ENCODE measurements at regions not wholly inside any gene's neighbourhood (a gene's known extent, or its start where the extent isn't known, plus 50 kb on each side); places are given as distances from the start of the nearest gene placed in this dataset.

DNA sequence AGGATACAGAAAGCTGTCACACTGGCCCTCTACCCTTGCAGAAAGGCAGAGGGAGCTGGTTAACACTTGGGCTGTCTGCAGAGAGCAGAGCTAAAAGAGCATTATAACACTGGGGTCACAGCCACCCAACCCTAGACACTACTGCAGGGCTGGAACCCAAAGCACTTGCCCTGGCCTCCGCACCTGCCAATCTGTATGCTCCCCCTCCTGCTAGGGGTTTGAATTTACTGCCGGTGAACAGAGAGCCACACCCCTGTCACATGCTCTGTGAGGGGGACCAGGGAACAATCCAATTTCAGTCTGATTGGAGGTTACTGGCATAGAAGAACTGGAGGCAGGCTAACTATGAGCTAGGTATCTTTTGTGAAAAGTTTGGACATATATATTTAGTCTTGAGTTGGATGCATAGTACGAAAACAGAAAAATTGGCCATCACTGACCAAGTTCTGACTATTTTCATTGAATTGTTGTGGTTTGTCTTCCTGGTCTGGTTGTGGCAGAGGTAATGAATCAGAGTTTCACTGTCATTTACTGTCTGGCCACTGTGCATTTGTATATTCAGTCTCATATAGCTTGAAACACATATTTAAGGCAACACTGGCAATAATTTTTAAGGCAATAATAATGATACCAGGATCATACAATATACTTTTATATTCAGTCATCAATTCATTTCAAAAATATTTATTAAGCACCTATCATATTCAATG is 504.3 kb upstream of the ATXN8OS start:
- no peaks in the 10 kb centered on the region for H3K4me1 Mint-ChIP-seq
- H3K36me3 Mint-ChIP-seq (ENCODE audit: insufficient read depth) = no peaks in the 10 kb centered on the region
- H3K27me3 Mint-ChIP-seq = no peaks in the 10 kb centered on the region
- no peak for DNase-seq (ENCODE audit: low spot score in 2 of 2)
- no peak for ATAC-seq (replicated peaks; ENCODE audit: extremely low read depth, poor library complexity, severe bottlenecking)
- H3K9me3 Mint-ChIP-seq = peaks cover 22% of the 10 kb centered on the region
- no peak overlapping the region for H3K27ac Mint-ChIP-seq (ENCODE audit: low read depth)
- no peak overlapping the region for H3K4me3 Mint-ChIP-seq

- Mint-ChIP-seq H3K36me3 (ENCODE audit: insufficient read depth) (no peaks in the 10 kb centered on the region), H3K9me3 (peaks cover 22% of the 10 kb centered on the region), H3K4me1 (no peaks in the 10 kb centered on the region), H3K4me3 (no peak overlapping the region), H3K27me3 (no peaks in the 10 kb centered on the region), H3K27ac (ENCODE audit: low read depth) (no peak overlapping the region)
- ATAC-seq (replicated peaks; ENCODE audit: extremely low read depth, poor library complexity, severe bottlenecking) = no peak
- DNase-seq (ENCODE audit: low spot score in 2 of 2) = no peak
These were observed 506.0 kb upstream of the ATXN8OS start for GRCh38 chr13:69601661-69602060.

GRCh38 chr13:69600811-69601210 is 506.8 kb upstream of the ATXN8OS start:
- no peak overlapping the region for H3K4me3 Mint-ChIP-seq
- H3K27ac Mint-ChIP-seq (ENCODE audit: low read depth) = no peak overlapping the region
- no peak for ATAC-seq (replicated peaks; ENCODE audit: extremely low read depth, poor library complexity, severe bottlenecking)
- DNase-seq (ENCODE audit: low spot score in 2 of 2) = no peak
- no peaks in the 10 kb centered on the region for H3K4me1 Mint-ChIP-seq
- no peaks in the 10 kb centered on the region for H3K27me3 Mint-ChIP-seq
- no peaks in the 10 kb centered on the region for H3K36me3 Mint-ChIP-seq (ENCODE audit: insufficient read depth)
- peaks cover 22% of the 10 kb centered on the region for H3K9me3 Mint-ChIP-seq

- Mint-ChIP-seq H3K4me1 (no peaks in the 10 kb centered on the region), H3K27me3 (no peaks in the 10 kb centered on the region), H3K9me3 (peaks cover 16% of the 10 kb centered on the region), H3K36me3 (ENCODE audit: insufficient read depth) (no peaks in the 10 kb centered on the region), H3K4me3 (no peak overlapping the region), H3K27ac (ENCODE audit: low read depth) (no peak overlapping the region)
- no peak for DNase-seq (ENCODE audit: low spot score in 2 of 2)
- ATAC-seq (replicated peaks; ENCODE audit: extremely low read depth, poor library complexity, severe bottlenecking) = no peak
These were observed 510.5 kb upstream of the ATXN8OS start for GRCh38 chr13:69597088-69597487.

DNA sequence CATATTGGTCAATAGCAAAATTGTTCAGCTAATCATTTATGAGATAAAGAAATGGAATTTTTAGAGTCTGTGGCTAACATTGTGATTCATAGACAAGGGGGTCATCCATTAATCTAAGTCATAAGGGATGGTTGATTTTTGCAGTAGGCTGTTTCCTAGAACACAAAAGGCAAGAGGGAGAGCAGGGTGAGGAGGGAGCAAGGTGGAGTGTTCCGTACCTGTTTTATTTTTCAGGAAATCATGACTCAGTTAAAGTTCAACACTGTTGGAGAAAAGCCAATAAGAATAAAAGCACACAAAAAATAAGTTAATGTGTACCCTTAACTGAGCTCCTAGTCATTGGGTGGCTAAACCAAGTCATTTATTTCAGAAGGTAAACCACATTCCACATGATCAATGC is 512.4 kb upstream of the ATXN8OS start:
- DNase-seq (ENCODE audit: low spot score in 2 of 2) (no peak), ATAC-seq (replicated peaks; ENCODE audit: extremely low read depth, poor library complexity, severe bottlenecking) (no peak)
- H3K27me3 Mint-ChIP-seq = no peaks in the 10 kb centered on the region
- H3K4me3 Mint-ChIP-seq = no peak overlapping the region
- no peak overlapping the region for H3K27ac Mint-ChIP-seq (ENCODE audit: low read depth)
- H3K9me3 Mint-ChIP-seq = peaks cover 16% of the 10 kb centered on the region
- H3K4me1 Mint-ChIP-seq = no peaks in the 10 kb centered on the region
- H3K36me3 Mint-ChIP-seq (ENCODE audit: insufficient read depth) = no peaks in the 10 kb centered on the region

DNA sequence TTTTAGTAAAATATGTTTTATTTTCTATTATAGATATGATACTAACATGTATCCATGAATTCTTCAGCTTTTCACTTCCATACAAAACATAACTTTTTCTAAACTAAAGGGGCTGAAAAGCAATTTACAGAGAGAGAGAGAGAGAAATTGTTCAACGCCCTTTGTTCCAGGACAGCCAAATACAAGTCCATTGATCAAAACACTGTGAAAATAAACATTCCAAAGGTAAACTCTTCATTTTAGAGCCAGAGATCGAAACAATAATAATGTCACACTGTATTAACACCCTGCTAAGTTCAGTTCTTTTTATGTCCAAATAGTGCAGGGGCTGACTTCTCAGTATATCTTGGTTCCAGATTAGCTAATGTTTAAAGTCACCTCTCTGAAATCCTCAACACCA is 516.2 kb upstream of the ATXN8OS start:
- H3K27ac Mint-ChIP-seq (ENCODE audit: low read depth) = no peak overlapping the region
- no peak overlapping the region for H3K4me3 Mint-ChIP-seq
- H3K9me3 Mint-ChIP-seq = peaks cover 17% of the 10 kb centered on the region
- ATAC-seq (replicated peaks; ENCODE audit: extremely low read depth, poor library complexity, severe bottlenecking) (no peak), DNase-seq (ENCODE audit: low spot score in 2 of 2) (no peak)
- no peaks in the 10 kb centered on the region for H3K36me3 Mint-ChIP-seq (ENCODE audit: insufficient read depth)
- no peaks in the 10 kb centered on the region for H3K4me1 Mint-ChIP-seq
- H3K27me3 Mint-ChIP-seq = no peaks in the 10 kb centered on the region

DNA sequence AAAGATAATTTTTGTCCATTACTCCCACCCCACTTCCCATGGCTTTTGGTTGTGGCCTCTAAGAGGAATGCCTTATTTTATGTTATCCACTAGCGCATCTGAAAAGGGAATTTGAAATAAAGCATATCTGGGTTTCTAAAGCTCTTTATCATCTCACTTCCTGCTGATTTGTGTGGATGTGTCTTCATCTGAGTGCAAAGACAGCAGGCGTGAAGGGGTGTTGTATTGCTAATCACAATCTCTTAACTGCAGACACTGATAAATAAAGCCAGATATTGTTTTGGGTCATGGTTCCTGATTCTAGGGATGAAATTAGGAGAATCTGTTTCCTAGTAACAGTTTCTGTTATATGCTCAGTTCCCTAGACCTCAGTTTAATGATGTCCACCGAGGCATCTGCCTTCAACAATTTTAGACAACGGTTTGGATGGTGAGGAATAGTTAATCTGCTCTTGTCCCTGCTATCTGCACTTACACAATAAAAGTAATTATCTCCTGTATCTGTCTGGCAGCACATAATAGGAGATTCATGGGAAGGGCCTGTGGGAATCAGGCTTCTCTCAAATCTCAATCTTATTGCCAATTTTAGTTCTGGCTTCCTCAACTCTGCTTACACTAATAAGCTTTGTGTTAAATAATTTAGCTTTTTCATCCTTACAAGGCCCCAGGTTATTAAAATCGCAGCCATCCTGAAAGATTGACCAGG is 517.9 kb upstream of the ATXN8OS start:
- no peak for DNase-seq (ENCODE audit: low spot score in 2 of 2)
- Mint-ChIP-seq H3K36me3 (ENCODE audit: insufficient read depth) (no peaks in the 10 kb centered on the region), H3K9me3 (peaks cover 17% of the 10 kb centered on the region), H3K27ac (ENCODE audit: low read depth) (no peak overlapping the region), H3K4me3 (no peak overlapping the region), H3K4me1 (no peaks in the 10 kb centered on the region), H3K27me3 (no peaks in the 10 kb centered on the region)
- ATAC-seq (replicated peaks; ENCODE audit: extremely low read depth, poor library complexity, severe bottlenecking) = no peak

- no peaks in the 10 kb centered on the region for H3K36me3 Mint-ChIP-seq (ENCODE audit: insufficient read depth)
- peaks cover 11% of the 10 kb centered on the region for H3K9me3 Mint-ChIP-seq
- DNase-seq (ENCODE audit: low spot score in 2 of 2) = no peak
- H3K27ac Mint-ChIP-seq (ENCODE audit: low read depth) = no peak overlapping the region
- no peaks in the 10 kb centered on the region for H3K4me1 Mint-ChIP-seq
- ATAC-seq (replicated peaks; ENCODE audit: extremely low read depth, poor library complexity, severe bottlenecking) = no peak
- H3K4me3 Mint-ChIP-seq = no peak overlapping the region
- H3K27me3 Mint-ChIP-seq = no peaks in the 10 kb centered on the region
These were observed 522.0 kb upstream of the ATXN8OS start for GRCh38 chr13:69585656-69586055.

DNA sequence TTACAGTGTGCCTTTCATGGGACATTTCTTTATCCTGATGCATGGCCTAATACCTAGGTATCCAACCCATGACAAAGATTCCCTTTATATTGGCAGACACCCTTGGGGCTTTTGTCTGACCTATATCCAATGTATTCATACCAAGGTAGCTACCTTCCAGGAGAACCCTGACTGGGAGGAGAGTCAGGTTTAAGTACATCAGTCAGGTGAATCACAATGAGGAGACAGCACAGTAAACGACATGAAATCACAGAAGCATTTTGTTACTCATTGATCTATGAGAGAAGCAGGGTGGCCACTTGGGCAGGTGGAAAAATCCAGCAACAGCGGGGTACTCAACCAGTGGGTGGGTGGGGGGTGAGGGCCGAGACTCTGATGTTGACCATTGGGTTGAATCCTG is 527.4 kb upstream of the ATXN8OS start:
- Mint-ChIP-seq H3K9me3 (peaks cover 14% of the 10 kb centered on the region), H3K36me3 (ENCODE audit: insufficient read depth) (no peaks in the 10 kb centered on the region), H3K4me1 (no peaks in the 10 kb centered on the region), H3K4me3 (no peak overlapping the region), H3K27me3 (no peaks in the 10 kb centered on the region), H3K27ac (ENCODE audit: low read depth) (no peak overlapping the region)
- no peak for DNase-seq (ENCODE audit: low spot score in 2 of 2)
- no peak for ATAC-seq (replicated peaks; ENCODE audit: extremely low read depth, poor library complexity, severe bottlenecking)

DNA sequence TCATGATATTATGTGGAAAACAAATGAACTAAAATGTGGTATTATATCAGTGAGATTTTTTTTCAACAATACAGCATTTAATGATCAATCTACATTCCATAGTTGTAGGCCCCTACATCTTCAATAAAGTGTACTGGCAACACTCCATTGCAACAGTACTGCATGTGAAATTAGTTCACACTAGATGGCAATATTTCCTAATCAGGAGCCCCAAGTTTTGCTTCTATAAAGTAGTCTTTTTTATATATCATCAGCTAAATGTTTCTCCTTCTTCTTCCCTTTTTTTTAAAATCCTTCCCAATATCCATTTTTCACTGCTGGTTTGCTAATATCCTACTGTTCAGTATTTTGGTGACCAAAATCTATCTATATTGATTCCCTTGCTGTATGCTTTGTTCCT is 528.3 kb upstream of the ATXN8OS start:
- Mint-ChIP-seq H3K9me3 (peaks cover 20% of the 10 kb centered on the region), H3K27ac (ENCODE audit: low read depth) (no peak overlapping the region), H3K4me3 (no peak overlapping the region), H3K27me3 (no peaks in the 10 kb centered on the region), H3K36me3 (ENCODE audit: insufficient read depth) (no peaks in the 10 kb centered on the region), H3K4me1 (no peaks in the 10 kb centered on the region)
- ATAC-seq (replicated peaks; ENCODE audit: extremely low read depth, poor library complexity, severe bottlenecking) (no peak), DNase-seq (ENCODE audit: low spot score in 2 of 2) (no peak)

DNA sequence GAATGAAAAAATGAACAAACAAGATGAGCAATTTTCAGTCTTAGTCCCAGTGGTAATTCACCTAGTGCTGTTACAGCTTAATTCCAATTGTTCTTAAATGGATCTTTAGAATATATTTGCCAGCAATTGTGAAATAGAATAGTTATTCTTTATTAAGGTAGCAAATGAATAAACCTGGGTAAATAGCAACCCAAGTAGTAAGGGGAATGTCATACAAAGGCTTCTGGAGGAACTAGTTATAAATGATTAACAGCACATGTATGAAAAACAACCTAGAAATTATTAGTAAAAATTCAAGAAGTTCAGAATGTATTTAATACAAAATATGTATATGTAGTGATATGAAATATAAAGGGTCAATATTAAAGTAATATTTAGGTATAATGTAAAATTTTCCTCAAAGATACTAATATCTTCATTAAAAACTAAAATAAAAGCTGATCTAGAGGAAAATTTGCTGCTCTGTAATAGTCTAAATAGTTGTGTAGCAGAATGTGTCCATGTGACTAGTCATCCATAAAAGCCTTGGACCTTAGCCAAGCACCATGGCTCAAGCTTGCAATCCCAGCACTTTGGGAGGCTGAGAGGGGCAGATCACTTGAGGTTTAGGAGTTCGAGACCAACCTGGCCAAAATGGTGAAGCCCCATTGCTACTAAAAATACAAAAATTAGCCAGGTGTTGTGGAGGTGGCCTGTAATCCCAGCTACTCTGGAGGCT is 535.9 kb upstream of the ATXN8OS start:
- Mint-ChIP-seq H3K4me1 (no peaks in the 10 kb centered on the region), H3K27ac (ENCODE audit: low read depth) (no peak overlapping the region), H3K36me3 (ENCODE audit: insufficient read depth) (no peaks in the 10 kb centered on the region), H3K27me3 (no peaks in the 10 kb centered on the region), H3K9me3 (peaks cover 35% of the 10 kb centered on the region), H3K4me3 (no peak overlapping the region)
- DNase-seq (ENCODE audit: low spot score in 2 of 2) = no peak
- ATAC-seq (replicated peaks; ENCODE audit: extremely low read depth, poor library complexity, severe bottlenecking) = no peak

DNA sequence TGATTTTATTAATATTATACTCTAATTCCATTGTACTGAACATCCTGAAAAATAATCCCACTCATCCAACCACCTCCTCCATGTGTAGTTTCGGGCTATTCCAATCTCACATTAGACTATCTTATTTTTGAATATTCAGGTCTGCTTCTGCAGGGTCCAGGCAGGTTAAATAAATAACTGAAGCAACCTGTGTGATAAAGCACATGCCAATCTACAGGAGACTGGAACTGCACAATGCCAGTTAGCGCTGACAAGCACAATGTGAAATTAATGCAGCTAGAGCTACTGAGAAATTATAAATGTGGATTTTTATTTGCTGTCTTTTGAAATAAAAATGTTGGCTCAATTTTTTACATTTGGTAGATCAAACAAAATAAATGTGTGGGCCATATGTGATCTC is 540.1 kb upstream of the ATXN8OS start:
- Mint-ChIP-seq H3K27ac (ENCODE audit: low read depth) (no peak overlapping the region), H3K36me3 (ENCODE audit: insufficient read depth) (no peaks in the 10 kb centered on the region), H3K4me1 (no peaks in the 10 kb centered on the region), H3K9me3 (peaks cover 14% of the 10 kb centered on the region), H3K4me3 (no peak overlapping the region), H3K27me3 (no peaks in the 10 kb centered on the region)
- DNase-seq (ENCODE audit: low spot score in 2 of 2) (no peak), ATAC-seq (replicated peaks; ENCODE audit: extremely low read depth, poor library complexity, severe bottlenecking) (no peak)
